B cell (primary cell): ENCODE measurements at regions not wholly inside any gene's neighbourhood (a gene's known extent, or its start where the extent isn't known, plus 50 kb on each side); places are given as distances from the start of the nearest gene placed in this dataset.

Experiments
- ATAC-seq: fragments of 200-7000 bp; cut with Tn5 transposase; one replicate; pipeline ENCODE4 v1.10.0; 2021; ENCODE audit warnings: low read depth, mild to moderate bottlenecking, moderate number of reproducible peaks, moderate library complexity
- CTCF ChIA-PET: fragments of 350-600 bp; sonication (Branson Sonifier 250); formaldehyde crosslinking; loops from one replicate; lab custom pipeline; 2021; ENCODE audit warnings: antibody characterized with exemption, inconsistent platforms; lab: Charles Lee
- POLR2A ChIA-PET: fragments of 350-600 bp; sonication (Branson Sonifier 250); formaldehyde crosslinking; loops from one replicate; lab custom pipeline; 2021; ENCODE audit warnings: antibody characterized with exemption; lab: Charles Lee
- DNase-seq: peaks from one replicate; pipeline ENCODE4 v3.0.0; 2013
- H2AFZ ChIP-seq: 2 replicates; pipeline ENCODE4 v1.6.1; 2012; ENCODE audit warnings: mild to moderate bottlenecking, low read depth, low read length; ENCODE audit not compliant: insufficient read depth, poor library complexity, severe bottlenecking
- H3K27ac ChIP-seq, 2 donors: 1 replicate in 1 of 2; 2 replicates in 1 of 2; pipeline ENCODE4 v1.5.1; 2012 to 2013; ENCODE audit warnings: low read length in 2 of 2, mild to moderate bottlenecking in 2 of 2, moderate library complexity in 1 of 2
- H3K27me3 ChIP-seq, 4 experiments: fragments of 200-600 bp in 1 of 4; sonication (generic) in 1 of 4; replicated peaks in 1 of 4; 1 replicate in 2 of 4; 2 replicates in 2 of 4; pipeline versions ENCODE4 v1.6.1 to v1.7.0; 2013 to 2016; ENCODE audit warnings: low read length in 3 of 4, mild to moderate bottlenecking in 2 of 4, mixed read lengths in 1 of 4, moderate library complexity in 1 of 4; ENCODE audit not compliant: insufficient read depth in 4 of 4, control insufficient read depth in 3 of 4; ENCODE audit errors: control extremely low read depth in 1 of 4
- H3K36me3 ChIP-seq, 2 experiments: replicated peaks in 1 of 2; 1 replicate in 1 of 2; 2 replicates in 1 of 2; pipeline versions ENCODE4 v1.6.1 to v1.7.1; 2013; ENCODE audit warnings: low read length in 1 of 2; ENCODE audit not compliant: insufficient read depth in 2 of 2, control insufficient read depth in 1 of 2; ENCODE audit errors: control extremely low read depth in 1 of 2, extremely low read depth in 1 of 2
- H3K4me1 ChIP-seq, 2 donors: fragments of 200-600 bp in 1 of 2; sonication (generic) in 1 of 2; 1 replicate in 1 of 2; 2 replicates in 1 of 2; pipeline versions ENCODE4 v1.5.1 to v1.6.1; 2013 to 2017; ENCODE audit warnings: low read length in 2 of 2; ENCODE audit not compliant: control insufficient read depth in 2 of 2, insufficient read depth in 2 of 2
- H3K4me2 ChIP-seq: replicated peaks from 2 replicates; pipeline ENCODE3; 2012; ENCODE audit warnings: mild to moderate bottlenecking, low read depth, low read length; ENCODE audit not compliant: poor library complexity, severe bottlenecking
- H3K4me3 ChIP-seq, 5 experiments: fragments of 200-600 bp in 1 of 5; sonication (generic) in 1 of 5; 1 replicate in 3 of 5; 2 replicates in 2 of 5; pipeline versions ENCODE4 v1.5.1 to v1.7.0; 2011 to 2016; ENCODE audit warnings: low read length in 4 of 5, mild to moderate bottlenecking in 4 of 5, low read depth in 2 of 5, control low read depth in 1 of 5, moderate library complexity in 1 of 5; ENCODE audit not compliant: insufficient read depth in 1 of 5; ENCODE audit errors: control extremely low read depth in 1 of 5, extremely low read depth in 1 of 5
- H3K79me2 ChIP-seq: fragments of 200-600 bp; sonication (generic); one replicate; pipeline ENCODE4 v1.6.0; 2016; ENCODE audit warnings: low read length; ENCODE audit not compliant: control insufficient read depth, insufficient read depth
- H3K9ac ChIP-seq: fragments of 200-600 bp; sonication (generic); 2 replicates; pipeline ENCODE4 v1.6.1; 2017; ENCODE audit warnings: mild to moderate bottlenecking, low read length, moderate library complexity
- H3K9me3 ChIP-seq, 3 donors: one replicate each; pipeline versions ENCODE4 v1.6.1 to v1.7.1; 2013; ENCODE audit warnings: low read length in 2 of 3; ENCODE audit not compliant: control insufficient read depth in 2 of 3, insufficient read depth in 1 of 3; ENCODE audit errors: control extremely low read depth in 1 of 3
- H4K20me1 ChIP-seq: 2 replicates; pipeline ENCODE4 v1.6.0; 2012; ENCODE audit warnings: mild to moderate bottlenecking, low read length; ENCODE audit not compliant: insufficient read depth, control insufficient read depth, poor library complexity, severe bottlenecking
- H3K27ac Mint-ChIP-seq: one replicate; pipeline ENCODE4 v1.8.0; 2021; ENCODE audit warnings: mixed read lengths
- H3K27me3 Mint-ChIP-seq: one replicate; pipeline ENCODE4 v1.8.0; 2021; ENCODE audit warnings: mixed read lengths
- H3K4me1 Mint-ChIP-seq: one replicate; pipeline ENCODE4 v1.8.0; 2021; ENCODE audit warnings: mixed read lengths
- H3K4me3 Mint-ChIP-seq: one replicate; pipeline ENCODE4 v1.8.0; 2021; ENCODE audit warnings: mixed read lengths
- H3K9me3 Mint-ChIP-seq: one replicate; pipeline ENCODE4 v1.8.0; 2022; ENCODE audit warnings: mixed read lengths; ENCODE audit not compliant: insufficient read depth
- CTCF ChIP-seq: fragments of 200-600 bp; IDR thresholded peaks from one replicate; pipeline ENCODE4 v1.8.0; 2022; ENCODE audit warnings: antibody characterized with exemption, mild to moderate bottlenecking
- EZH2 ChIP-seq: IDR thresholded peaks from 2 replicates; pipeline ENCODE4 v1.6.1; 2012; ENCODE audit warnings: borderline replicate concordance, low read depth, mild to moderate bottlenecking, moderate library complexity, low read length; ENCODE audit not compliant: insufficient read depth, poor library complexity, severe bottlenecking
- WGBS: methylation state at CpG from one replicate; pipeline ENCODE4 v1.1.5; 2013; ENCODE audit warnings: missing lambda C conversion rate; ENCODE audit not compliant: insufficient coverage; 5-methylcytosine and 5-hydroxymethylcytosine counted together
- intact Hi-C: fragments of 100-400 bp; cut with micrococcal nuclease; formaldehyde crosslinking; loops from one replicate; pipeline ENCODE4 v1.10.0; 2022

- intact Hi-C loops = no loop called here
- CTCF ChIA-PET = no interaction called here
Measured at GRCh38 chr2:67669168-67669567, 272.0 kb downstream of the ETAA1 start.

DNA sequence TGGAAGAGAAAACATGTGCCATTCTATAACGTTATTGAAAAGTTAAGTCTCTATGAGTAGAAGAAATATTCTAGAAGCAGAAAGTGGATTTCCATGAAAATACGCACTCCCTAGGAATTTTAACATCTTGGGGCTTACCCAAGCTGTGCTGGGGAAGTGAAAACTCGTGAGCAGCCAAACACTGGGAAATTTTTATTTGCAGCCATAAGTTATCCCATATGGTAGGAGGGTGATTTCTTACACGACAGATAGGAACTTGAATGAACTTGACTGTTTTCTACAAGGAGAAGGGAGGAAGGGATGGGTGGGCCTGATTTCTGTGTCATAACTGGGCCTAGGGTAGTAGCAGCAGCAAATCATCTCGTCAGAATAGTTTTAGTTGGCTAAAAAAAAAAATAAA lies 272.6 kb downstream of the ETAA1 start:
- Histone ChIP-seq H3K9me3 (no peaks in the 10 kb centered on the region), H3K27me3 (no peaks in the 10 kb centered on the region), H3K36me3 (no peaks in the 10 kb centered on the region), H3K79me2 (no peaks in the 10 kb centered on the region), H3K4me1 (no peaks in the 10 kb centered on the region), H4K20me1 (no peaks in the 10 kb centered on the region), H3K9ac (no peak overlapping the region), H3K4me3 (no peak overlapping the region), H2AFZ (no peak overlapping the region), H3K27ac (no peak overlapping the region), H3K4me2 (no peak overlapping the region)
- Mint-ChIP-seq H3K27ac (no peak overlapping the region), H3K4me3 (no peak overlapping the region), H3K27me3 (peaks cover 18% of the 10 kb centered on the region), H3K4me1 (no peaks in the 10 kb centered on the region), H3K9me3 (no peaks in the 10 kb centered on the region)
- ChIA-PET CTCF (no interaction called here), POLR2A (no interaction called here)
- ATAC-seq (no peak), DNase-seq (no peak)
- WGBS = 68% methylated on average over 3 of the region's 5 CpGs
- TF ChIP-seq CTCF (no peak), EZH2 (no peak)
- intact Hi-C loops = no loop called here

More at GRCh38 chr2:67669168-67669567, 272.0 kb downstream of the ETAA1 start:
- WGBS = 83% methylated on average over 2 of the region's 3 CpGs
- ATAC-seq = no peak
- no peaks in the 10 kb centered on the region for H3K36me3 ChIP-seq
- H3K9me3 ChIP-seq = no peaks in the 10 kb centered on the region
- H3K27ac ChIP-seq = no peak overlapping the region
- no peak overlapping the region for H3K4me2 ChIP-seq
- no peaks in the 10 kb centered on the region for H3K27me3 ChIP-seq
- Mint-ChIP-seq H3K27me3 (peaks cover 18% of the 10 kb centered on the region), H3K4me3 (no peak overlapping the region), H3K9me3 (no peaks in the 10 kb centered on the region), H3K4me1 (no peaks in the 10 kb centered on the region), H3K27ac (no peak overlapping the region)
- H3K9ac ChIP-seq = no peak overlapping the region
- H4K20me1 ChIP-seq = no peaks in the 10 kb centered on the region
- POLR2A ChIA-PET = no interaction called here
- no peak overlapping the region for H3K4me3 ChIP-seq
- H2AFZ ChIP-seq = no peak overlapping the region
- no peaks in the 10 kb centered on the region for H3K4me1 ChIP-seq
- TF ChIP-seq CTCF = no peak
- TF ChIP-seq EZH2 = no peak
- DNase-seq = no peak
- H3K79me2 ChIP-seq = no peaks in the 10 kb centered on the region
